Smooth muscle cell of the brain vasculature (primary cell): ENCODE measurements at regions not wholly inside any gene's neighbourhood (a gene's known extent, or its start where the extent isn't known, plus 50 kb on each side); places are given as distances from the start of the nearest gene placed in this dataset.
"Not testable (repeated sequence)": the region's sequence is repeated elsewhere in the genome, so short reads cannot be mapped to it uniquely, and the experiment has no call there.

Experiments used
- DNase-seq: peaks from one replicate; pipeline ENCODE4 v3.0.0-alpha.2; 2012; ENCODE audit warnings: low read depth, low spot score

- no peak for DNase-seq
Measured at GRCh38 chr15:38127306-38127771, 125.3 kb upstream of the SPRED1 start.

GRCh38 chr15:38128341-38128781, 124.3 kb upstream of the SPRED1 start:
- DNase-seq: no peak

- DNase-seq: no peak
Measured at GRCh38 chr15:38128921-38129320, 123.7 kb upstream of the SPRED1 start.

- peak; percentile 77 for DNase-seq
Measured at GRCh38 chr15:38129531-38130204, 123.0 kb upstream of the SPRED1 start.

GRCh38 chr15:38130205-38130567, 122.5 kb upstream of the SPRED1 start:
- no peak for DNase-seq

- peak; percentile 83 for DNase-seq
Measured at GRCh38 chr15:38130740-38131498, 121.7 kb upstream of the SPRED1 start.

- no peak for DNase-seq
Measured at GRCh38 chr15:38134252-38134651, 118.4 kb upstream of the SPRED1 start.

- DNase-seq: not testable (repeated sequence)
Measured at GRCh38 chr15:38142195-38142594, 110.4 kb upstream of the SPRED1 start.

- DNase-seq: no peak
Measured at GRCh38 chr15:38144921-38145320, 107.7 kb upstream of the SPRED1 start.

- no peak for DNase-seq
Measured at GRCh38 chr15:38145651-38146111, 107.0 kb upstream of the SPRED1 start.

- DNase-seq: no peak
Measured at GRCh38 chr15:38147246-38147645, 105.4 kb upstream of the SPRED1 start.

- DNase-seq: no peak
Measured at GRCh38 chr15:38148471-38148870, 104.2 kb upstream of the SPRED1 start.

GRCh38 chr15:38149315-38149714, 103.3 kb upstream of the SPRED1 start:
- no peak for DNase-seq

- DNase-seq: no peak
Measured at GRCh38 chr15:38150148-38150547, 102.5 kb upstream of the SPRED1 start.

GRCh38 chr15:38150794-38151193, 101.8 kb upstream of the SPRED1 start:
- DNase-seq: no peak

- DNase-seq: no peak
Measured at GRCh38 chr15:38153781-38154180, 98.9 kb upstream of the SPRED1 start.

GRCh38 chr15:38154255-38154654, 98.4 kb upstream of the SPRED1 start:
- no peak for DNase-seq

GRCh38 chr15:38154837-38155236, 97.8 kb upstream of the SPRED1 start:
- no peak for DNase-seq

GRCh38 chr15:38163658-38164057, 89.0 kb upstream of the SPRED1 start:
- DNase-seq: no peak

- DNase-seq: no peak
Measured at GRCh38 chr15:38164061-38164460, 88.6 kb upstream of the SPRED1 start.

- DNase-seq: no peak
Measured at GRCh38 chr15:38164507-38164906, 88.1 kb upstream of the SPRED1 start.

- DNase-seq: no peak
Measured at GRCh38 chr15:38168467-38169070, 84.1 kb upstream of the SPRED1 start.

GRCh38 chr15:38171973-38172372, 80.7 kb upstream of the SPRED1 start:
- no peak for DNase-seq
